SIG-M5 treated with dmso at 0.1 percent for 504 hours (cell line): ENCODE measurements at regions not wholly inside any gene's neighbourhood (a gene's known extent, or its start where the extent isn't known, plus 50 kb on each side); places are given as distances from the start of the nearest gene placed in this dataset.
"Not testable (repeated sequence)": the region's sequence is repeated elsewhere in the genome, so short reads cannot be mapped to it uniquely, and the experiment has no call there.

Source experiments
- DNase-seq: peaks from one replicate; lab custom pipeline; 2025; ENCODE audit not compliant: unreplicated experiment; lab: John Stamatoyannopoulos, UW

DNA sequence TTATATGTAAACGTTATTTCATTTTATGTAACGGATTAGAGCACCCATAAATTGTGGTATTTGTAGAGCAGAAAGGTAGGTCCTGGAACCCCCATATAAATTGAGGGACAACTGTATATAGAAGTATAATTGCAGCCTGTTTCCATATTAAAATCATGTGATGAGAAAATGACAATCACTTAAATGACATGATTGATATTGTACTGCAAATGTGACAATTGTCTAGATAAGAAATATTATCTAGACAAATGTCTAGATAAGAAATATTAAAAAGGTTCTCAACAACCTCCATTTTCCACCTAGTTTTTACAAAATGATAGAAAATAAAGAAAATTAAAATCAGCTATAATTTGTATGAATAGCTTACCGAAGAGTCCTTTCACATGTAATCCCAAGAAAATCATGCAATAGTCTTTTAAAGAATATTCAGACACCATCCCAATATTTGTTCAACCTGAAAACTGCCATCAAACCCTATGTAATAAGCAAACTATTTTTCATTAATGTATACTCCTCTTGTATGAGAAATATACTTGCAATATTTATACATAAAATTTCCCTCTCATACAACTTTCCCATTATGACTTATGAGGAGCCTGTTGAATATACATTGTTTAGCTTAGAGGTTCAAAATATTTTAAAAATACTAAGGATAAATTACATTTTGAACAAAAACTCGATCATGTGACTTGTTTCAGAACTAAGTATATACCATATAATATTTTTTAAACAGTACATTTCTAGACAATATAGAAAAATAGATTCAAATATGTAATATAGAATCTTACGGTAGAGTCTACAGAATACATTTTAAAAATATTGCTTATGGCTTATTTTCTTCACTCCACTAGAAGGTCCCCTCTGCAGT lies 153.2 kb downstream of the CRPPA start:
- no peak for DNase-seq

DNA sequence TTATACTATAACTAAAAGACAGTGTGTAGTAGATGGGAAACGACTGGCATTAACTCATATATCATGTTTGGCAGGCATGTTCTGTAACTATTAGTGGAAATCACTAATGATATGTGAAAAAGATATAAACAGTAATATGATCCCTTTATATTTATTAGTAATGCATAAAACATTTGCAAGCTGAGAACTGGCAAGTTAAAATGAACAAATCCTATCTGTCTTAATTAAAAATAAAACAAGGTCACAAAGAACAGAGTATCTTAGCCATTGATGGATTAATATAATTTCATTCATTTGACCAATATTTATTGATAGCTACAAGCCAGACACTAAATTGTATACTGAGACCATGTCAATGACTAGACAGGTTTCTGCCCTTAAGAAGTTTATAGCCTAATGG lies 154.5 kb downstream of the CRPPA start:
- no peak for DNase-seq

- DNase-seq = not testable (repeated sequence)
Observed at GRCh38 chr7:16266470-16266869, 154.9 kb downstream of the CRPPA start.

DNA sequence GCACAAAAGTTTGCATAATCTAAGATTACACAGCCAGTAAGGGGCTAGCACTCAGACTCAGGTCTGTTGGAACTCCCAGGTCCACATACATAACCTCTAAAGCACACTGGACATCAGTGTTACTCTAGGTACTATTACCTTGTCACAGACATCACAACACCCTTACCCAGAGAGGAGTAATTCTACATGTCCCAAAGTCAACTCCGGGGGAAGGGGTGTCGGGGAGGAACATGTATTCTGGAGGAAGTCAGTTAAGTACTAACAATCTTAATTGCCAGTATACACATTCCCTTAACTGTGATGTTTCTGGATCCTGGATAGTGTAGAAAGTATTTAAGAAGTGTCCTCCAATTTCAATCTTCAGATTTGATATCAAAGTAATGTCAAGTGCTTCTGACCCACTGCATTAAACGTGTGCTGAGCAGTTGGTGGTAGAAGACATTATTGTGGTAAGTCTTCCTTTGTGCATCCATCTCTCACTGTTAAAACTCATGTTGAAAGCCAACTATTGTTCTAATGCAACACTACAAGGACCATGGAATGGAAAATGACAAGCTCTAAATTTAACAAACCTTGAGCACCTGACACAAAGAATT lies 155.4 kb downstream of the CRPPA start:
- DNase-seq = no peak

DNA sequence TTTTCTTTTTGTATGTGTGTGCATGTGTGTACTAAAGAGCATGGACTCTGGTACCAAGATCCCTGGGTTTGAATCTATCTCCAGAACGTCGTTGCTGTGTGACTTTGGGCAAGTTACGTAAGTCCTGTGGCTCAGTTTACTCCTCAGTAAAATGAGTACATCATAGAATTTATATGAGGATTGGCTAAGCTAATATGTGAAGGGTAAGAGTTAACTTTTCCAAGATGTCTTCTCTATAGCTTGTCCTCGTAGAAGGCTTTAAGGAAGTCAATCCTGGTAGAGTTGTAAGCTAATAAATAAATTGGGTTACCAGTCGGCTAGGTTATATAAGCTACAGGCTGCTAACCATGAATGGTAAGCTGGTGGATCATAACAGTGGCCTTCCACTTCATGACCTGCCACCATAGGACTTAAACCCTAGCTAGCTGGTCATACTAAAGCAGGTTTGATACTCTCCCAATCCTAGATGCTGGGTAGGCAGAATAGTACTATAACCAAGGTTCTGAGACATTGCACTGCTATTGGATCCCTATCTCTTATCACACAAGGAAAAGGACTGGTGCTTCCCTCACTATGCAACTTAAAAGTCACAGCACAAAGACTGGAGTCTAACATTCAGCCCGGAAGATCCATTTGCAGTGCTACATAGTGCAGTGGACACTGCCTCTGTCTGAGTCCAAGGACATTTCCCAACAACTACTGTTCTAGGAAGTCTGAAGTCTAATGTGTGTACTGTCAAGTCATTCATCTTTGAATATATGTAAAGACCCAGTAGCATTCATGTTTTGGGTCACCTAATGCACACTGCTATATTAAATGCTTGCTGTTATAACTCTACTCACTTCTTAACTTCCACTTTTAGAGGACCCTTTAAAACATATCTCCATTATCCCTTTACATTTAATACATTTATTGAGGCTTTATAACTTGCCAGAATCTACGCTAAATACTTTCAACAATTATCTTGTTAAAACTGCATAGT lies 156.2 kb downstream of the CRPPA start:
- DNase-seq = no peak

DNA sequence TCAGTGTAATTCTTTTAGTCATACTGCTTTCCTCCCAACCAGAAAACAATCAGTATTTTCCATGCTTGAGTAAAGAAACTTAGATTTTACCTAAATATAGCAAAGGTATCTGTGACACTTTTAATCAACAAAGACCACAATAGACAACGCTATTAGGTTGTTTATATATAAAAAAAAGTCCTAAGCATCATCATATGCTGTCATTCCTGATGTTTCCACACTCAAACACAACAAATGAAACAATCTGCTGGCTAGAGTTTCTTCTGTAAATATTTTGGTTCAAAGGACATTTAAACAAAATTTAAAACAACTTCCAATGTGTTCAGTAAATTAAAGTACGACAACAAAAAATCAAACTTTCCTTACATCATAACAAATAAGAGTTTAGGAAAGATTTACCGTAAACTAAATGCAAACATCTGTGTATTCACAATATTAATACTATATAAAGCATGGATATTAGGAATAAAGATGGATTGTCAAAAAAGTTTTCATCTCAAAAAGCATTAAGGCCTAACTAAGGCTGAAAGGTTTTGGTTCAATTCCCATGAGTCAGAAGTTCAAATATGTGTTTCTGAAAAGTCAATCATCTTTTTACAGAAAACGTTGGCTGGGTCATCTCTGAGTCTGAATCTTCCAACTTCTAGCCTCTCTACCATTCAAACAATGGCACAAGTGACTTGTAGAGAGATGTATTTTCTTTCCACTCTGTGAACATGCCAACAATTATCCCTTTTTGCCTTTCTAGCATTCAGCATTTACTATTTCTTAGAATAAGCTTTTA lies 157.1 kb downstream of the CRPPA start:
- no peak for DNase-seq

DNA sequence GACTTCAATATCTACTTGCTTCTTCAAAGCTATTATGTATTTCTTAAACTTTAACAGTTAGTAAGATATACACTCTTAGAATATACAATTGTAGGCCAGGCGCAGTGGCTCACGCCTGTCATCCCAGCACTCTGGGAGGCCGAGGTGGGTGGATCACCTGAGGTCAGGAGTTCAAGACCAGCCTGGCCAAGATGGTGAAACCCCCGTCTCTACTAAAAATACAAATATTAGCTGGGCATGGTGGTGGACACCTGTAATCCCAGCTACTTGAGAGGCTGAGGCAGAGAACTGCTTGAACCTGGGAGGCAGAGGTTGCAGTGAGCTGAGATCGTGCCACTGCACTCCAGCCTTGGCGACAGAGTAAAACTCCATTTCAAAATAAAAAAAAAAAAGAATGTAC lies 158.0 kb downstream of the CRPPA start:
- DNase-seq = not testable (repeated sequence)

DNA sequence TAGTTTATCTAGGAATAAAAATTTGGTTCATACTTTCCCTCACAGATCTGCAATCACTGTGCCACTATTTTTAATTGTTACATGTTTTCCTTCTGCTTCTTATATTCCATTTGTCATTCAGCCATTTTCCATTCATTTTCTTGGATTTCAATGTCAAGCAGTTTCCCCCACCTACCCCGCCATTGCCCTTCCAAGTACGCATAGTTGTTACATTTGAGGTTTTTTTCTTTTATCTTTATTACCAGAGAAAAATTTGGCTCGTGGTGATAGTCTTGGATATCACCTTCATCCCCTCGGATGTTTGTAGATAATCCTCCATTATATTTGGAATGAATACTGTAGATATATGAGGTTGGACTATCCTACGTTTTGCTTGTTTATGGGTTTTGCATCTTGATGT lies 159.7 kb downstream of the CRPPA start:
- no peak for DNase-seq

DNA sequence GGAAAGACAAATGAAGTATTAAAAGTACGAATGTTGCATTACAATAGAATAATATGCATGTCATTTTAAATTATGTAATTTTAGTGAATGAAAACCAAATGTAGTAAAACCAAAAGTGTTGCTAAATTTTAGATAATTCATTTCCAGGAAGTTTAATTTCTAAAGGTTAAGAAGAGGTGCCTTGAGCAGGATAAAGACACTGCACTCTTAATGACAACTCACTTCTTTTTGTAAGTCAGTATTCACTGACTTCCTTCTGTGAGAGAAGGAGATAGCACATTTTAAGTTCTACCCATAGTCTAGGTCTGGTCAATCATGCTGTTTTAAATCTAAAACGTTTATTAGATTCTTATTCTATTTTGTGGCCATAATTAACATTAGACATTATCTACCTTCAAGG lies 160.2 kb downstream of the CRPPA start:
- no peak for DNase-seq

GRCh38 chr7:16260236-16260728 lies 161.1 kb downstream of the CRPPA start:
- DNase-seq = no peak

DNA sequence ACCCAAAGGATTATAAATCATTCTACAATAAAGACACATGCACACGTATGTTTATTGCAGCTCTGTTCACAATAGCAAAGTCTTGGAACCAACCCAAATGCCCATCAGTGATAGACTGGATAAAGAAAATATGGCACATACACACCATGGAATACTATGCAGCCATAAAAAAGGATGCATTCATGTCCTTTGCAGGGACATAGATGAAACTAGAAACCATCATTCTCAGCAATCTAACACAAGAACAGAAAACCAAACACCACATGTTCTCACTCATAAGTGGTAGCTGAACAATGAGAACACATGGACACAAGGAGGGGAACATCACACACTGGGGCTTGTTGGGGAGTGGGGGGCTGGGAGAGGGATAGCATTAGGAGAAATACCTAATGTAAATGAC lies 164.9 kb downstream of the CRPPA start:
- not testable (repeated sequence) for DNase-seq

DNA sequence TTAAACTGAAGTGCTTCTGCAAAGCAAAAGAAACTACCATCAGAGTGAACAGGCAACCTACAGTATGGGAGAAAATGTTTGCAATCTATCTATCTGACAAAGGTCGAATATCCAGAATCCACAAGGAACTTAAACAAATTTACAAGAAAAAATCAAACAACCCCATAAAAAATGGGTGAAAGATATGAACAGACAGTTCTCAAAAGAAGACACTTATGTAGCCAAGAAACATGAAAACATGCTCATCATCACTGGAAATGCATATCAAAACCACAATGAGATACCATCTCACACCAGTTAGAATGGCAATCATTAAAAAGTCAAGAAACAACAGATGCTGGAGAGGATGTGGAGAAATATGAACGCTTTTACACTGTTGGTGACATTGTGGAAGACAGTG lies 165.4 kb downstream of the CRPPA start:
- not testable (repeated sequence) for DNase-seq

GRCh38 chr7:16250655-16251054 lies 170.7 kb downstream of the CRPPA start:
- DNase-seq = not testable (repeated sequence)

DNA sequence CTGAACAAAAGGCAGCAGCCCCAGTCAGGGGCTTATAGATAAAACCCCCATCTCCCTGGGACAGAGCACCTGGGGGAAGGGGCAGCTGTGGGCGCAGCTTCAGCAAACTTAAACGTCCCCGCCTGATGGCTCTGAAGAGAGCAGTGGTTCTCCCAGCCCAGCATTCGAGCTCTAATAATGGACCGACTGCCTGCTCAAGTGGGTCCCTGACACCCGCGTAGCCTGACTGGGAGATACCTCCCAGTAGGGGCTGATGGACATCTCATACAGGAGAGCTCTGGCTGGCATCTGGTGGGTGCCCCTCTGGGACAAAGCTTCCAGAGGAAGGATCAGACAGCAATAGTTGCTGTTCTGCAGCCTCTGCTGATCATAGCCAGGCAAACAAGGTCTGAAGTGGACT lies 172.1 kb downstream of the CRPPA start:
- not testable (repeated sequence) for DNase-seq

DNA sequence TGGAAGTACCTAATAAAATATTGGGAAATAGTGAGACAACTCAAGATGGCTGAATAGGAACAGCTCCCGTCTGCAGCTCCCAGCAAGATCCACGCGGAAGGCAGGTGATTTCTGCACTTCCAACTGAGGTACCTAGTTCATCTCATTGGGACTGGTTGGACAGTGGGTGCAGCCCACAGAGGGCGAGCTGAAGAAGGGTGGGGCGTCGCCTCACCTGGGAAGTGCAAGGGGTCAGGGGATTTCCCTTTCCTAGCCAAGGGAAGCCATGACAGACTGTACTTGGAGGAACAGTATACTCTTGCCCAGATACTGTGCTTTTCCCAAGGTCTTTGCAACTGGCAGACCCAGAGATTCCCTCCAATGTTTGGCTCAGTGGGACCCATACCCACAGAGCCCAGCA lies 172.8 kb downstream of the CRPPA start:
- not testable (repeated sequence) for DNase-seq

DNA sequence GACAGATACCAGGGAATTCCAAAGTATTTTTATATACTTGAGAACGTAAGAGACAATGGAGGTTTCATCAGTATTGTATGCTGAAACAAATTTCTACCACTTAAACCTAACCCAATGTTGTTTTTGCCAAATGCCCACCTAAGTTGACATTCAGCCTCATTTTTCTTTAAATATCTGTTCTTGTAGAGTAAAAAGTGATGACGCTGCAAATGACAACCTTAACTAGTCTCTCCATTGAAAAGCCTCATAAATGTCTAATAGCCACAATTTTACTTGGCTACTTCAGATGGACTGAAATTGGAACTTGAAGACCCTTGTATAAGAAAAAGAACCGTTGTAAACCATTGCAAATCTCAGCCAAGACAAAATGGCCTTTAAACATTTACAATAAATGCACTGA lies 176.9 kb downstream of the CRPPA start:
- DNase-seq = no peak

DNA sequence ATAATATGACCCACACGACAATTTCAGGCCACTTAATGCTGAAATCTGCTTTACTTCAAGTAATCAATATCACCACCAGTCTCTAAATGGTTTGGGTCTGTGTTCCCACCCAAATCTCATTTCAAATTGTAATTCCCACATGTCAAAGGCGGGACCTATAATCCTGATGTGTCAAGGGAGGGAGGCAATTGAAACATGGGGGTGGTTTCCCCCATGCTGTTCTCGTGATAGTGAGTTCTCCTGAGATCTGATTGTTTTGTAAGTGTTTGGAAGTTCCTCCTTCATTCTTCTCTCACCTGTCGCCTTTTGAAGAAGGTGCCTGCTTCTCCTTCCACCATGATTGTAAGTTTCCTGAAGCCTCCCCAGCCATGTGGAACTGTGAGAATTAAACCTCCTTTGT lies 178.4 kb downstream of the CRPPA start:
- DNase-seq = no peak

DNA sequence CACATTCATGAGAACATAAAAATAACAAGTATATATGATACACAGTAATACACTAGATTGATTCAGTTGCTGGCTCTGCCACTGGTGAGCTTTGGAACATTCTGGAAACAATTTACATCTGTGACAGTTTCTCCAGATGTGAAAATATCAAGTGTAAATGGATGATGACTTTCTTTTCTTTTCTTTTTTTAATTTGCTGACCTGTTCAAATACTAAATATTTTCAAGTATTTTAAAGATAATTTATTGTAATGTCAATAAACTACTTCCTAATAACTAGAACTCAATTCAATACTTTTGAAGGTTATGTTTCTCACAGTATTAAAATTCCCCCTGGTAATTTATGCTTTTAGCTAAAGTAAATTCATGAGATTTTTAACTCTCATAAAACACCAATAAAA lies 180.3 kb downstream of the CRPPA start:
- no peak for DNase-seq

GRCh38 chr7:16236381-16236780 lies 185.0 kb downstream of the CRPPA start:
- DNase-seq = no peak
